Neuron (in vitro differentiated cells): ENCODE measurements at regions not wholly inside any gene's neighbourhood (a gene's known extent, or its start where the extent isn't known, plus 50 kb on each side); places are given as distances from the start of the nearest gene placed in this dataset.

Experiments used
- H2AFZ ChIP-seq: one replicate; pipeline ENCODE4 v1.6.1; 2013; ENCODE audit warnings: low read depth, mild to moderate bottlenecking, inconsistent platforms, low read length, moderate library complexity
- H3K27me3 ChIP-seq: one replicate; pipeline ENCODE4 v1.6.1; 2013; ENCODE audit warnings: low read length; ENCODE audit not compliant: insufficient read depth
- H3K36me3 ChIP-seq: one replicate; pipeline ENCODE4 v1.6.1; 2013; ENCODE audit warnings: low read length; ENCODE audit not compliant: insufficient read depth
- H3K4me1 ChIP-seq: one replicate; pipeline ENCODE4 v1.6.1; 2013; ENCODE audit warnings: low read length; ENCODE audit not compliant: insufficient read depth
- H3K4me3 ChIP-seq: 2 replicates; pipeline ENCODE4 v1.5.1; 2013; ENCODE audit warnings: mild to moderate bottlenecking, low read length, moderate library complexity
- H3K9me3 ChIP-seq: one replicate; pipeline ENCODE4 v1.6.1; 2013; ENCODE audit warnings: low read length

DNA sequence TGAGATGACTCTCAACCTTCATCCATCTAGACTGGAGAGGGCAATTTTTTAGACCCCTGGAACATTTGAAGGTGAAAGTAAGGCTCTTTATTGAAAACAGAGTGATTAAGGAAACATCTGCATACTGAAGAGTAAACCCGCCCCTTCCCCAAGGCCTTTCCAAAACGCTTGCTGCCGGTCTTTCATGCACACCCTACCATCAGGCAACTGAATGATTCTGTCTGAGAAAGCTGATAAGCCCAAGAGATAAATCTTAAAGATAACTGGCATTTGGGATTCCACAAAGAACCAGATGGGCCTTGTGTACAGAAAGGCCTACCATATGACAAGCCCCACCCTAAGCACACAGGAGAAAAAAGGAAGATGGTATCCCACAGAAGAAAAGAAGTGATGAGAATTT is 54.4 kb upstream of the PIK3R1 start:
- no peak overlapping the region for H2AFZ ChIP-seq

DNA sequence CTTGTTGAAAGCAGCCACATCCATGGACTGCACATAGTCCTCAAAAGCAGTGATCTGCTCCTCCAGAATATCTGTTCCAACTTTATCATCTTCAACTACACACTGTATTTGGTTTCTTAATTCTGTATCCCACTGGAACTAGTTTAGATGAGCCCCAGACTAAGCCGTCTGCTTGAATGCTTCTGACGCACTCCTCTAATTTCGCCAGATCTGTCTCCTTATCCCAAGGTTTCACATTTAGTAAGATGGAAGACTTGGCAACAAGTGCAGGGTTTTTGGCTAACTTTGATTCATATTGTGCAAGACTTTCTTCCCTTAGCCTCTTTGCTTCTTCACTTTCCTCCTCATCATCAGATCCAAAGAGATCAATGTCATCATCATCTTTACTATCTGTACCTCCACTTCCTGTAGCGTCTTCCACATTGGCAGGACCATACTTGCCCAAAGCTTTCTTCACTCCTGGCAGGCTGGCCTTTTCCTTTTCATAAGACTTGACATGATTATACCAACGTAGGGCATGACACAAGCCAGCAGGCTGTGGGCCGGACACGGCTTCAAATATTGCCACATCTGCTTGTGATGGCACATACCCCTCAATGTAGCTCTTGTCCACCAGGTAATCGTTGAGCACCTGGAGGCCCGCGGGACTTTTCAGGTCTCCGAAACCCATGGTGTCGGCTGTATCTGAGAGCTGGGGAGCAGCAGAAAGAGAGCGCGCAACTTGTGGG is 56.2 kb upstream of the PIK3R1 start:
- Histone ChIP-seq H3K36me3 (no peaks in the 10 kb centered on the region), H2AFZ (no peak overlapping the region), H3K27me3 (no peaks in the 10 kb centered on the region), H3K4me3 (no peak overlapping the region), H3K9me3 (no peaks in the 10 kb centered on the region), H3K4me1 (no peaks in the 10 kb centered on the region)

More for the DNA sequence above, 54.4 kb upstream of the PIK3R1 start:
- Histone ChIP-seq H3K9me3 (no peaks in the 10 kb centered on the region), H3K4me1 (no peaks in the 10 kb centered on the region), H3K27me3 (no peaks in the 10 kb centered on the region), H3K4me3 (no peak overlapping the region), H3K36me3 (no peaks in the 10 kb centered on the region)

DNA sequence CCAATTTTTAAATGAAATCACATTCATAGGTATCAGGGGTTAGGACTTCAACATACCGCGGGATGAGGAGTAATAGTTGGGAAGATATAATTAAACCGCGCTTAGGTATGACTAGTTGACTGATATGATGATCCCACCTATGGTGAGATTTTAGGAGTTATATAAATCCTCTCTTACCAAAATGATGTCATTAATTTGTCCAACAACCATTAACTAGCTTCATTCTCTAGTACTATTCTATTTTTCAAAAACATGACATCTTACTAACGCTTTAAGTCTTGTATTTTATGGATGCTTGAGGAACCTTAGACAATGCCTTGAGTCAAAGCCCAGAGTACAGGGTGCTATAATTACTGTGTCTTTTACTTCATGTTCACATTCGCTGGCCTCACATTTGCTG is 59.6 kb upstream of the PIK3R1 start:
- Histone ChIP-seq H3K27me3 (no peaks in the 10 kb centered on the region), H3K4me1 (peaks cover 2% of the 10 kb centered on the region), H2AFZ (no peak overlapping the region), H3K9me3 (no peaks in the 10 kb centered on the region), H3K36me3 (no peaks in the 10 kb centered on the region), H3K4me3 (no peak overlapping the region)

DNA sequence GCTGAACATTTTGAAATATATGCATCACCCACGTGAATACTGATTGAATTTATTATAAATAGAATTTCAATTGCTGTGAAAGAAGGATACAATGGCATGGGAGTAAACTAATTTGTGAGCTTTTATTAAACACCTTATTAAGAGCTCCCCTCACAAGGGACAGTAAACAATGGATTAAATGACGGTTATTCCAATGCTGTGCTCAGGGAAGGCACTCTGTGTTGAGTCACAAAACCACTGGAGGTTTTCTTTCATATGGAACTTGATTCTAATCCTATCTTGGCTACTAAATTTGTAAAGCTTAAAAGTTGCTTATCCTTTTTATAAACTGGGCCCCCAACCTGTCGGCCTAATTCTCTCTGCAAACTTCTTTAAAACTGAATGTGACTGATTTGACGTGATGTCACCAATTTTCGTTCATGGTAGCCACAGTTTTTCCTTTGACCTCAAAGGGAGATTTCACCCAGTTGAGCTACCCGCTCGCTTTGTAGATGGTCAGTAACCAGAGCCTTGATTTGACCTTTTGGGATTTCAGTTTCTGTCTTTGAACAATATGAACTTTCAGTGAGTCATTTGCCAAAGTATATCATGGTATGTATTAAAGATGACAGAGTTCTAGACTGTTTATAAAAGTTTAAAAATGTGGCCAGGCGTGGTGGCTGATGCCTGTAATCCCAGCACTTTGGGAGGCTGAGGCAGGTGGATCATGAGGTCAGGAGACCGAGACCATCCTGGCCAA is 61.3 kb upstream of the PIK3R1 start:
- Histone ChIP-seq H3K27me3 (no peaks in the 10 kb centered on the region), H2AFZ (no peak overlapping the region), H3K36me3 (no peaks in the 10 kb centered on the region), H3K9me3 (no peaks in the 10 kb centered on the region), H3K4me3 (no peak overlapping the region), H3K4me1 (peaks cover 2% of the 10 kb centered on the region)

DNA sequence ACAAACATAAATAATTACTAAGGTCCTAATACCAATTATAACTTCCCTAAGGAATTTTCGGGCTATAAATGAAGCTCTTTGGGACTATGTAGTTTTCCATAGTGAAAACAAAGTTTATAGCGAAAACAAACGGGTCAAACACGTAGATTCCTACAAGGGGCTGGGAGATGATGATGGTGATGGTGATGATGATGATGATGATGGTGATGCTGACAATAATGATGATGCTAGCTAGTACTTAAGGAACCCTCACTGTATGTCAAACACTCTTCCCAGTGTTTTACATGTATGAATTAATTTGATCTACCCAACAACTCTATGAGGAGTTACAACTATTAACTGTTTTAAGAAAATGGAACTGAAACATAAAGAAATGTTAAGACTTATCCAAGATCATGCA is 63.7 kb upstream of the PIK3R1 start:
- H3K27me3 ChIP-seq: no peaks in the 10 kb centered on the region
- peaks cover 2% of the 10 kb centered on the region for H3K4me1 ChIP-seq
- no peaks in the 10 kb centered on the region for H3K36me3 ChIP-seq
- H3K9me3 ChIP-seq: no peaks in the 10 kb centered on the region
- no peak overlapping the region for H3K4me3 ChIP-seq
- H2AFZ ChIP-seq: no peak overlapping the region

DNA sequence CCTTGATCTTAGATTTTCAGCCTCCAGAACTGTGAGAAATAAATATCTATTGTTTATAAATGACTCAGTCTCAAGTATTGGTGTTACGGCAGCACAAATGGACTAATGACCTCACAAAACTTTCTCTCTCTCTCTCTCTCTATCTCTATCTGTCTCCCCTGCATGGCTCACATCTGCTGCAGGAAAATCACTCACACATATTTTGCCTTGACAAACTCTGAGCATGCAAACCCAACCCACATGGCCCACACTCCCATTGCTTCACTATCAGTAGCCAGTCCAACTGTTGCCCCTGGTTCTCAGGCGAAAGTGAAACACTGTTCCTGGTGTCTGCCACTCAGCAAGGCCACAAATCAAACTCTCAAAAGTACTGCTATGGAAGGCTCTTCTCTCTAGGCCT is 66.4 kb upstream of the PIK3R1 start:
- Histone ChIP-seq H2AFZ (no peak overlapping the region), H3K4me1 (peaks cover 2% of the 10 kb centered on the region), H3K27me3 (no peaks in the 10 kb centered on the region), H3K9me3 (no peaks in the 10 kb centered on the region), H3K4me3 (no peak overlapping the region), H3K36me3 (no peaks in the 10 kb centered on the region)

DNA sequence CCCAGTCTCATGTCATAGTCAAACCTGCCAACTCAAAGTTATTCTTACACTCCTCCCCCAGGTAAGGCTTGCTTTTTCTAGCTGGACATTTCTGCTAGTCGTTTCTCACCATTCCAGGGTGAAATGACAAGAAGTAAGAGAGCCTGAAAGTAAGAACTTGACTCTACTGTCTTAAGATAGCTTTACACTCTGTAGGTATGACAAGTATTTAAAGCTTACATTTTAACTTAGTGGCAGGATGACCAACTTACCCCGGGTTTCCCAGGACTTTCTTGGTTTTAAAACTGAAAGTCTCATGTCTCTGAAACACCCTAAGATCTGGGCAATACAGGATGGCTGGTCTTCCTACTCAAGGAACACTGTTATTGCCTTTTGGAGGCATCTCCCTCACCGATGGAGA is 67.5 kb upstream of the PIK3R1 start:
- Histone ChIP-seq H3K4me3 (no peak overlapping the region), H3K9me3 (no peaks in the 10 kb centered on the region), H3K27me3 (no peaks in the 10 kb centered on the region), H3K36me3 (no peaks in the 10 kb centered on the region), H2AFZ (no peak overlapping the region), H3K4me1 (no peaks in the 10 kb centered on the region)

DNA sequence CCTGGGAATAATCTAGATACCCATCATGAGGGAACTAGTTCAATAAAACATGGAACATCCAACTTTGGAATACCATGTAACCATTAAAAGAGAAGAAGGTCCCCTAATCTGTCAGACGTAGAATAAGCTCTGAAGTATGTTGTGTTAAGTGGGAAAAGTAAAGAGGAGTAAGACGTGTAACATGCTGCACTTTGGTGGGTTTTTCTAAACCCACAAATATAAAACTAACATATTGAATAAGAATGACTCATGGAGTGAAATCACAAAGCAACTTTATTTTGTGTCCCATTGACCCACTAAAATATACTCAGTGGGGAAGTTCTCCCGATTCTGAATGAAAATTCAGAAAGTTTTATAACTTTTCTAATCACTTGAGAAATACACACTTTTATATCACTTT is 67.9 kb upstream of the PIK3R1 start:
- Histone ChIP-seq H3K27me3 (no peaks in the 10 kb centered on the region), H3K4me3 (no peak overlapping the region), H3K9me3 (no peaks in the 10 kb centered on the region), H2AFZ (no peak overlapping the region), H3K36me3 (no peaks in the 10 kb centered on the region), H3K4me1 (no peaks in the 10 kb centered on the region)

DNA sequence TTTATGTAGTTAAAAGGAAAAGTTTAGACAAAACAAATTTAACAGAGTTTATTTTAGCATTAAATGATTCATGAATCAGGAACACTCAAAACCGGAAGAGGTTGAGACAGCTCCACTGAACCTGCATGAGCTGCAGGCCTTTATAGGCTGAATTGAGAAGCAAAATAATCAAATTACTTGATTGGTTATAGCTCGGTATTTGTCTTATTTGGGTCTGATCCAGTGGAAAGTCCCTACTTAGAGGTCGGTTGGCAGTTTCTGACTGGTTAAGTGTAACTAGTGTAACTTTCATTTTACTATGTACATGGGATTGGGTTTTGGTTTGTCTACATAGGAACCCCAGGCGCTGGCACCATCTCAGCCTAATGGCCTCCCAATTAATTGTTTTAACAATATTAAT is 74.1 kb upstream of the PIK3R1 start:
- Histone ChIP-seq H3K4me1 (no peaks in the 10 kb centered on the region), H2AFZ (no peak overlapping the region), H3K36me3 (no peaks in the 10 kb centered on the region), H3K4me3 (no peak overlapping the region), H3K27me3 (no peaks in the 10 kb centered on the region), H3K9me3 (no peaks in the 10 kb centered on the region)

DNA sequence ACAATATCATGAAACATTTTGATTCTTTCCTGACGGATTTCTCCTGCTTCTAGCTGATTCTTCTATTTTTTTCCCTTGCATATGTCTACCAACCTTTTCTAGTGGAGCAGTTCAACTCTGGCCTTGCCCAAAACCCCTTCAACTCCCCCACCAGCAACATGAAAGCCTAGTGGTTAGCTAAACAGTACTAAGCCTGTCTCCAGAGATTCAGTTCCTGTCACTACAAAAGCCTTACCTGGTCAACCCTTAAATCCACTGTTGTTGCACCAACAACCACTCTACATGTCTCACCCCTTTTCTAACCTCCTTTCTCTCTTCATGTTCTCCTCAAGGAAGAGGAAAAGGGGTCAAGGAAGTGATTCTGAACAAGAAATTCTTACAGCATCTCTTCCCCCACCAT is 74.8 kb upstream of the PIK3R1 start:
- H3K9me3 ChIP-seq: no peaks in the 10 kb centered on the region
- H3K36me3 ChIP-seq: no peaks in the 10 kb centered on the region
- H2AFZ ChIP-seq: no peak overlapping the region
- no peaks in the 10 kb centered on the region for H3K4me1 ChIP-seq
- no peaks in the 10 kb centered on the region for H3K27me3 ChIP-seq
- H3K4me3 ChIP-seq: no peak overlapping the region

DNA sequence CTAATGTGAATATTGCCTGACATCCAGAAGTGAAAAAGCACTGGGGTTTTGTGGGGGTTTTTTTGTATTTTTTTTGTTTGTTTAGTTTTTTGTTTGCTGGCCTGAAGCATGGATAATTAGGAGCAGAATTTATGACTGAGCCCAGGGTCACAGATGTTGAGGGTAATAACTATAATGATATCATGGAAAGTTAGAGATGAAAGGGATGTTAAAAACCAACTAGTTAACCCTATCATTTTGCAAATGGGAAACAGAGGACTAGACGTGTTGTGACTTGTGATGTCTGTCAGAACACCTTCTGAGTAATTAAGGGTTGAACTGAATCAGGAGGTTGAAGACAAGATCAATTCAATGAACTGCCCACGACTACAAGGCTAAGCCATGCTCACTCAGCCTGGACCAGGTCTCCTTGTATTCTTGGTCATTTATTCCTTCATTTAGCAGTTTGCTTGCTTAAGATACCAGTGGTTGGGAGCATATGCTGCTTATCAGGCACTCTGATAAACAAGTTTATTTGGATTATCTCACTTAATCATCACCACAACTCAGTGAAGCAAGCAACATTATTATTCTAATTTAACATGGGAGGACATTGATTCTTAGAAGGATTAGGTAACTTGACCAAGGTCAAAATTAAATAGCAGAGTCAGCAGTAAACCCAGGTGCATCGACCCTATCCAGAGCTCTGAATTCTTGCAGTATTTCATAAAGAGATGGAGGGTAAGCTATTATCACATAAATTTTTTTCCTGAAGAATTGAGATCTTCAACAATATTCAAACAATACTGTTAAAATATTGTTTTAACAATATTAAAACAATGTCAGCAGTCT is 75.7 kb upstream of the PIK3R1 start:
- Histone ChIP-seq H2AFZ (no peak overlapping the region), H3K4me3 (no peak overlapping the region), H3K36me3 (no peaks in the 10 kb centered on the region), H3K9me3 (no peaks in the 10 kb centered on the region), H3K27me3 (no peaks in the 10 kb centered on the region), H3K4me1 (no peaks in the 10 kb centered on the region)

DNA sequence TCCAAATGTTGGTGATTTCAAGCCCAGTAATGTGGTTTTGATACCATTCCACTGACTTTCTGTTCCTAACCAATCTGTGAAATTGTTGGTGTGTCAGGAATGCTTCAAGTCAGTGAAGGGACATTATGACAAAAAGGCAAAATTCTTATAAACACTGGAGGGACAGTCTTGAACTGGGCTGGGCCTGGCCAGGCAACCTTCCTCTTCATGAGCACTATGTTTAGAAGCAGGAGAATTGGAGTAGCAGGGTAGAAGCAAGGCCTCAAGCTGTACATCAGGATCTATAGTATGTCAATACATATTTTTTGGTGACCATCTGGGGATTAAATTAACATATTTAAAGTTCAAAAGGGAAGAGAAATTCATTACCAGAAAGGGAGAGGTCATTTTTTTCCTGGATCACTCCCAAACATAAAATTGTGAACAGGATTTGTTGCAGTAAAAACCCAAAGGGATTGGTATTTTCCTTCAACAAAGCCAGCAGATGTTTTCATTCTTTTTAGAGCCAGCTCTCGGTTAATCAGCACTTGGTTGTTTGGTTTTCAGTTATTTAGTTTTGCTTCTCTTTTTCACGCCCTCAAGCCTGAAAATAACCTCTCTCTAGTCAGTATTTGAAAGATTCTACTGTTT is 77.9 kb upstream of the PIK3R1 start:
- Histone ChIP-seq H3K36me3 (no peaks in the 10 kb centered on the region), H2AFZ (no peak overlapping the region), H3K4me3 (no peak overlapping the region), H3K4me1 (no peaks in the 10 kb centered on the region), H3K9me3 (no peaks in the 10 kb centered on the region), H3K27me3 (no peaks in the 10 kb centered on the region)
